Parathyroid adenoma (tissue), 2 donors: ENCODE measurements at regions not wholly inside any gene's neighbourhood (a gene's known extent, or its start where the extent isn't known, plus 50 kb on each side); places are given as distances from the start of the nearest gene placed in this dataset.
"Not testable (repeated sequence)": the region's sequence is repeated elsewhere in the genome, so short reads cannot be mapped to it uniquely, and the experiment has no call there.

ENCODE experiments used
- H2AFZ ChIP-seq: fragments of 300-600 bp; sonication (generic); one replicate; pipeline ENCODE4 v1.7.0; 2017; ENCODE audit warnings: antibody characterized with exemption, mild to moderate bottlenecking
- H3K27ac ChIP-seq: fragments of 300-600 bp; sonication (generic); one replicate; pipeline ENCODE4 v1.7.0; 2017
- H3K27me3 ChIP-seq: fragments of 300-600 bp; sonication (generic); one replicate; pipeline ENCODE4 v1.7.0; 2017; ENCODE audit warnings: low read length; ENCODE audit not compliant: control insufficient read depth, insufficient read depth
- H3K36me3 ChIP-seq: fragments of 300-600 bp; sonication (generic); one replicate; pipeline ENCODE4 v1.7.0; 2017; ENCODE audit warnings: low read length; ENCODE audit not compliant: control insufficient read depth, insufficient read depth
- H3K4me1 ChIP-seq: fragments of 300-600 bp; sonication (generic); one replicate; pipeline ENCODE4 v1.7.0; 2017; ENCODE audit warnings: control low read depth
- H3K4me2 ChIP-seq: fragments of 300-600 bp; sonication (generic); one replicate; pipeline ENCODE4 v1.7.0; 2017; ENCODE audit warnings: low read length
- H3K4me3 ChIP-seq: fragments of 300-600 bp; sonication (generic); one replicate; pipeline ENCODE4 v1.7.0; 2017; ENCODE audit warnings: low read depth, low read length
- H3K79me2 ChIP-seq: fragments of 300-600 bp; sonication (generic); one replicate; pipeline ENCODE4 v1.7.0; 2017; ENCODE audit warnings: control low read depth
- H3K9ac ChIP-seq: fragments of 300-600 bp; sonication (generic); one replicate; pipeline ENCODE4 v1.7.0; 2017; ENCODE audit warnings: mild to moderate bottlenecking
- H3K9me3 ChIP-seq: fragments of 300-600 bp; sonication (generic); one replicate; pipeline ENCODE4 v1.7.0; 2017; ENCODE audit warnings: low read length; ENCODE audit not compliant: control insufficient read depth
- CTCF ChIP-seq: fragments of 300-600 bp; sonication (generic); IDR thresholded peaks from one replicate; pipeline ENCODE4 v1.7.0; 2017; ENCODE audit warnings: antibody characterized with exemption, mild to moderate bottlenecking
- donor health status: primary hyperparathyroidism.

GRCh38 chr9:124125651-124125977 is 114.0 kb downstream of the LHX2 start:
- no peaks in the 10 kb centered on the region for H3K4me1 ChIP-seq
- no peaks in the 10 kb centered on the region for H3K27me3 ChIP-seq
- H3K9ac ChIP-seq = no peak overlapping the region
- no peaks in the 10 kb centered on the region for H3K9me3 ChIP-seq
- H3K4me2 ChIP-seq = no peak overlapping the region
- no peak overlapping the region for H2AFZ ChIP-seq
- H3K36me3 ChIP-seq = no peaks in the 10 kb centered on the region
- no peak overlapping the region for H3K4me3 ChIP-seq
- no peak for TF ChIP-seq CTCF
- no peak overlapping the region for H3K27ac ChIP-seq
- H3K79me2 ChIP-seq = no peaks in the 10 kb centered on the region

GRCh38 chr9:124126648-124127646 is 115.4 kb downstream of the LHX2 start:
- no peaks in the 10 kb centered on the region for H3K27me3 ChIP-seq
- no peak overlapping the region for H3K27ac ChIP-seq
- no peak overlapping the region for H3K4me2 ChIP-seq
- H3K4me3 ChIP-seq = no peak overlapping the region
- no peak overlapping the region for H2AFZ ChIP-seq
- no peaks in the 10 kb centered on the region for H3K9me3 ChIP-seq
- peak; percentile 80 for TF ChIP-seq CTCF
- no peaks in the 10 kb centered on the region for H3K4me1 ChIP-seq
- no peak overlapping the region for H3K9ac ChIP-seq
- H3K79me2 ChIP-seq = no peaks in the 10 kb centered on the region
- H3K36me3 ChIP-seq = no peaks in the 10 kb centered on the region

GRCh38 chr9:124128568-124129166 is 117.1 kb downstream of the LHX2 start:
- no peak overlapping the region for H3K9ac ChIP-seq
- no peaks in the 10 kb centered on the region for H3K9me3 ChIP-seq
- H3K27ac ChIP-seq = no peak overlapping the region
- H3K36me3 ChIP-seq = no peaks in the 10 kb centered on the region
- H3K4me1 ChIP-seq = no peaks in the 10 kb centered on the region
- TF ChIP-seq CTCF = no peak
- no peaks in the 10 kb centered on the region for H3K79me2 ChIP-seq
- H3K4me3 ChIP-seq = no peak overlapping the region
- H3K4me2 ChIP-seq = no peak overlapping the region
- no peak overlapping the region for H2AFZ ChIP-seq
- no peaks in the 10 kb centered on the region for H3K27me3 ChIP-seq

GRCh38 chr9:124130277-124131075 is 118.9 kb downstream of the LHX2 start:
- Histone ChIP-seq H3K9ac (no peak overlapping the region), H2AFZ (no peak overlapping the region), H3K4me3 (no peak overlapping the region), H3K4me1 (no peaks in the 10 kb centered on the region), H3K79me2 (no peaks in the 10 kb centered on the region), H3K9me3 (no peaks in the 10 kb centered on the region), H3K27ac (no peak overlapping the region), H3K4me2 (no peak overlapping the region), H3K36me3 (no peaks in the 10 kb centered on the region), H3K27me3 (no peaks in the 10 kb centered on the region)
- TF ChIP-seq CTCF = no peak

- not testable (repeated sequence) for H3K9me3 ChIP-seq, H2AFZ ChIP-seq, H3K4me3 ChIP-seq, H3K27me3 ChIP-seq, H3K4me2 ChIP-seq, H3K27ac ChIP-seq, H3K9ac ChIP-seq, H3K4me1 ChIP-seq, H3K36me3 ChIP-seq, H3K79me2 ChIP-seq
These were observed 120.0 kb downstream of the LHX2 start for GRCh38 chr9:124131518-124131917.
